Stimulated activated CD4-positive, alpha-beta T cell treated with anti-CD3 and anti-CD28 coated beads, Interleukin-2, amount 100 ng/mL, for 48 hours (primary cell): ENCODE measurements at regions not wholly inside any gene's neighbourhood (a gene's known extent, or its start where the extent isn't known, plus 50 kb on each side); places are given as distances from the start of the nearest gene placed in this dataset.
"Not testable (repeated sequence)": the region's sequence is repeated elsewhere in the genome, so short reads cannot be mapped to it uniquely, and the experiment has no call there.

ENCODE experiments used
- DNase-seq, 2 donors: peaks; one replicate each; pipeline ENCODE4 v3.0.0-alpha.2; 2020

DNA sequence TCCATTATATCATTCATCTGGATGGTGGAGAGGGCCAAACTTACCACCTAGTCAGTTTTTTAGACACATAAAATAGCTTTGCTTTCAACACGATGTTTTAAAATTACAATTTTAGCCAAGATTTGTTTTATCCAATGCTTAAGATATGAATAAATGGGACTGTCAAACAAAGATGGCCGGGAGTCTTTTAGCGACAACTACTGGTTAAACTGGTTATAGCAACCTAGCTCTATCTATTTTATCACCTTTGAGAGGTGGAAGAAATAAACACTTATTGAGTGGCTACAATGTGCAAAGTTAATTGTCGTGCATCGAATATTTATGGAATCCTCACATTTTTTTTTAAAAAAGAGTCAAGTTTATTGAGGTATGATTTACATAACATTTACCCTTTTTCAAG is 279.8 kb downstream of the MIAT start:
- DNase-seq: no peak

- DNase-seq: no peak
These were observed 282.1 kb downstream of the MIAT start for GRCh38 chr22:26939466-26939865.

- no peak for DNase-seq
These were observed 284.7 kb downstream of the MIAT start for GRCh38 chr22:26941896-26942636.

GRCh38 chr22:26942637-26942957 is 285.2 kb downstream of the MIAT start:
- no peak for DNase-seq

DNA sequence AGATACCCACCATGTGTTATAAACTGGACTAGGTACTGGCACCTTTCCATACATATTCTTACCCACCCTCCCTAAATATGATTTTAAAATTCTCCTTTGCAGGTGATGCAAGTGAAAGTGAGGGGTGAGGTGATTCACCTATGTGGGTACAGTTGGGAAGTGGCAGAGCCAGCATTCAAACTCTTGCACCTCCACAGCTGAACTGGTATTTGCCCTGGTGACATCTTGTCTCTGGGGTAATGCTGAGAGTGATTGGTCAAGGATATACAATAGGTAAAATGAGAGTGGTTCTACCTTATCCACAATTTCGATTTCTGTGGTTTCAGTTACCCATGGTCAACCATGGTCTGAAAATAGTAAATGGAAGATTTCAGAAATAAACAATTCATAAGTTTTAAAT is 288.2 kb downstream of the MIAT start:
- DNase-seq: no peak

- DNase-seq: no peak
These were observed 291.8 kb downstream of the MIAT start for GRCh38 chr22:26949193-26949592.

GRCh38 chr22:26951139-26951538 is 293.8 kb downstream of the MIAT start:
- DNase-seq: not testable (repeated sequence)

DNA sequence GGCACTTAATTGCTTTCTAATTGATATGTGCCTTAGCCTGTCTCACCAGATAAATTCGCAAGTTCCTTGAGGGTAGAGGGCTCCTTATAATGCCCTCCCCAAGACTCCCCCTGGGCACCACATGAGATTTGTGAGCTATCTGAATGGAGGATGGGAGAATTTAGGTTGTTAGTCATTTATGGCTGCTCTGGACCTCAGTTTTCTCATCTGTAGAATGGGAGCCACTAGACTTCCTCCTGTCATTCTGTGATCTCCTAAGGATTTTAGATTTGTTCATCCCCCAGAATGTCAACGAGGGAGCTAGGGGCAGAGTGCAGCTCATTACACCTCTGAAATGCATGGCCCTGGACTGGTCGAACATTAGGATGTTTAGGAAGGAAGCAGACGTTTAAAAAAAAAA is 294.6 kb downstream of the MIAT start:
- DNase-seq: no peak

DNA sequence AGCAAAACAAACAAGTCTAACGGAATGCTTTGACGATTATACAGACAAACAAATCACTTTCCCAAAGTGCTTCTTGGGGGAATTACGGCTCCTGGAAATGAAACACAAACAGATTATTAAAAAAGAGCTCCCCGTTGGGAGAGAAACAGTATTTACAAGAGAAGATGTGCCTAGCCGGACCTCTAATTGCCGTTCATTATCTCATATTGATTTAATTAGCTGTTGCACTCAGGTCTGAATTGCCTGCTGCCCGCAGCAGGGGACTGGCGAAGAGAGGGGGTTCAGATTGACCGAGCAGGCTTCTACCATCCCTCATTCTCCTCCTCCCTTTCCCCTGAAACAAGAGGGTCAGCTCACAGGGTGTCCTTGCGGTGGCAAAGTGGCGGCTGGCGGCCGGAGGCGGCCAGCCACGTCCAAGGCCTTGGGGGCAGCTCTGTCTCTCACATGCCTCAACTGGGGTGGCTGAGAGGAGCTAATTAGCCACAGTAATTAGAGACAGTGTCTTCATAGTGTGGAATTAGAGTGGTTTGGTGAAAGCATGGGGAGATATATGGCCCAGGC is 295.1 kb downstream of the MIAT start:
- no peak for DNase-seq

DNA sequence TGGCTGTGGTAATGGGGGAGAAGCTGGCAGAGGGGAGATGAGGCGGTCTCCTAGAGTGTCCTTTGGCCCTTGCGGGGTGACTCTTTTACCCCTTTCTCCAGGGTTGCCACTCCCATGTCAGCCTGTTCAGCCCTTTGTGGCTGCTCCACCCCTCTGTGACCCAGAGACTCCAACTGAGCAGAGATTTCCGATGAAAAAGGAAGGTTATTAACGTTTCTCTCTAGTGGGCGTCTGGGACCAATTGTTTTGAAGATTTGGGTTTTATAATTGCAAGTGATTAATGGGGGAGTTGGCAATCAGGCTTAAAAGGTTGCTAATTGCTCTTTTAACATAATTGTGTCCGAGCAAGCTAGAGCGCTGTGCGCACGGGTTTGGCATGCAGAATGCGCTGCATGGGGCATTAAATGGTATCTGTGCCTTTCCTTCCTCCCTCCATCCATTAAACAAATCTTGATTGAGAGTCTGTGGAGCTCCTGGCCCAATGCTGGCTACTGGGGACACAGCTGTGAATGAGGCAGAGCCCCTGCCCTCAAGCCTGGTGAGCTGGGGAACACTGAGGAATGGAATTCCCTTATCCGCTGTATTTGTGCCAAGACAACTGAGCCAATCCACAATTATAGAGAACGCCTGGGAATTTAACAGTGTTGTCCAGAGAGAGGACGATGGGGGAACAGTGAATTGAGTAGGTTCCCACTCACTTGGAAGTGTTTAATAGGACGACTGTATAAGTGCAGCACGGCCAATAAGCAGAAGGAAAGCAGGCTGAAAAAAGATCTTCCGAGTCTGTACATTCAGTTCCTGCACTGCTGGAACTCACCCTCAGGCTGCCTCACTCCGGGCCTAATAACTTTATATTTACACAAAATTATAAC is 295.9 kb downstream of the MIAT start:
- DNase-seq: no peak

GRCh38 chr22:26956371-26956770 is 299.0 kb downstream of the MIAT start:
- DNase-seq: no peak

DNA sequence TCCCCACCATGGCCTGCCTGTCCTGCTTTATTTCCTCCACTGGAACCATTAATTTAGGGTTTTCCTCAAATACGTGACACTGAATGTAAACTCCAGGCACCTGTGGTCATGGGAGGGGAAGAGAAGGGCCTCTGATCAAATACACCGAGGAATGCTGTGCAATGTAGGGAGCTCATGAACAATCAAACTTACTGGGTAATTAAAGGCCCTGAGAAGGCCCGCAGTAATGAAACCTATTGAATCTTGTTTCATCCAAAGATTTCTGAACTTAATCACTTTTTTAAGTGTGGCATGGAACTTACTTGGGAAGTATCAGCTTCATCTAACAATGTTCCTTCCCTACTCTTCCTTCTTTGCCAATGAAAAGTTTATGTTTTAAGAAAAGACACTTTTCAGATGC is 299.8 kb downstream of the MIAT start:
- DNase-seq: no peak

DNA sequence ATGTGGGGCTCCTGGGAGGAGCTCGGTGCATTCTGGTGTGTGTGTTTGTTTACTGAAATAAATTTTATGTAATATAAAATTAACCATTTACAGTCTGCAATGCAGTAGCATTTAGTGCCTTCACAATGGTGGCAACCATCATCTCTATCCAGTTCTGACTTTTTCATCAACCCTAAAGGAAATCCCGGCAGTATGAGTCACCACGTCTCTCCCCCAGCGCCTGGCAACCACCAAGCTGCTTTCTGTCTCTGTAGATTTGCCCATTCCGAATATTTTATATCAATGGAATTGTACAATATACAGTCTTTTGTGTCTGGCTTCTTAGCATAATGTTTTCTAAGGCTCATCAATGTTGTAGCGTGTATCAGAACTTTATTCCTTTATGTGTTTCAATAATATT is 300.5 kb downstream of the MIAT start:
- DNase-seq: no peak

DNA sequence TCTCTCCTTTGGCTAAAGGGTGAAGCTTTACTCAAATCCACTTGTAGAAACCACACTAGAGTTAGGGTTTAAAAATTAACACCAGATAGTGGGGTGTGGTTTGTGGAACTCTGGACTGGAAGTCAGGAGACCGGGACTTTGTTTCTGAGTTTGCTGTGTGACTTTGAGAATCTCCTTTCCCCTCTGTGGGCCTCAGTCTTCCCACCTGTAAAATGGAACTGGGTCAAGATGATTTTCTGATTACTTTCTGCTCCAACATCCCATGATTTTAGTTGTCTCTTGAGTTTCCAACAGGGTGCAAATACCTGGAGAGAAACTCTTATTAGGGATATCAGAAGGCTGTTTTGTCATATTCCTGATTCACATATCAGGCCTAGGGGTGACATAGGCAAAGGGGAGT is 301.0 kb downstream of the MIAT start:
- DNase-seq: no peak

GRCh38 chr22:26964642-26965041 is 307.3 kb downstream of the MIAT start:
- DNase-seq: no peak

GRCh38 chr22:26967282-26967681 is 309.9 kb downstream of the MIAT start:
- no peak for DNase-seq

GRCh38 chr22:26968859-26969523 is 311.6 kb downstream of the MIAT start:
- DNase-seq: no peak

GRCh38 chr22:26970809-26971394 is 313.5 kb downstream of the MIAT start:
- DNase-seq: no peak

DNA sequence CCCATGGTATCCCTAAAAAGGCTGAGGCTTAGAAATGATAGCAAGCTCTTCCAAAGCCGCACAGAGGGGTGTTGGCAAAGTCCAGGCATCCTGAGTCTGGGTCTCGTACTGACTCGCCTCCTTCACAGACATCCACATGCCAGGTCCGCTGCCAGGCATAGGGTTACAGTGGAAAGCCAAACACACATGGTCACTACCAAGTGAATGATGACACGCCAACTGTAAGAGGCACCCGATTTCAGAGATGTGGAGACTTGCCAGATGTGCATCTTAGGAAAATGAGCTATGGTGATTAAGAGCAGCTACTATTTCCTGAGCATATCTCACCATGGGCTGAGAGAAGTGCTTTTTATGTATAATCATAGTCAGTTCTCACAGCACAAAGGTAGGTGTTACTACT is 314.9 kb downstream of the MIAT start:
- no peak for DNase-seq

GRCh38 chr22:26972915-26973314 is 315.5 kb downstream of the MIAT start:
- DNase-seq: not testable (repeated sequence)

GRCh38 chr22:26974034-26974433 is 316.6 kb downstream of the MIAT start:
- DNase-seq: no peak

GRCh38 chr22:26974914-26975803 is 317.8 kb downstream of the MIAT start:
- DNase-seq: no peak
